ENCODE measurements at regions not wholly inside any gene's neighbourhood (a gene's known extent, or its start where the extent isn't known, plus 50 kb on each side); places are given as distances from the start of the nearest gene placed in this dataset.

- peaks cover 0 to 2% of the 10 kb centered on the region in 2 donors for H3K27me3 Mint-ChIP-seq
- DNase-seq (ENCODE audit: low spot score) (no peak), ATAC-seq (no peak)
- H3K36me3 Mint-ChIP-seq = peaks cover 14% of the 10 kb centered on the region
- H3K4me3 Mint-ChIP-seq = no peak overlapping the region
- no peak overlapping the region for H3K27ac Mint-ChIP-seq
- H3K9me3 Mint-ChIP-seq = peaks cover 7% of the 10 kb centered on the region
- peaks cover 11 to 17% of the 10 kb centered on the region in 2 donors for H3K4me1 Mint-ChIP-seq (ENCODE audit: low read depth in 2 of 2)
Measured at GRCh38 chr3:111244760-111245159, 173.1 kb downstream of the NECTIN3 start.

GRCh38 chr3:111246967-111247760 is 175.5 kb downstream of the NECTIN3 start:
- DNase-seq (ENCODE audit: low spot score) = no peak
- Mint-ChIP-seq H3K4me3 (no peak overlapping the region), H3K27me3 (peaks cover 0 to 2% of the 10 kb centered on the region in 2 donors), H3K4me1 (ENCODE audit: low read depth in 2 of 2) (peaks cover 10 to 16% of the 10 kb centered on the region in 2 donors), H3K36me3 (peaks cover 8% of the 10 kb centered on the region), H3K9me3 (peaks cover 4% of the 10 kb centered on the region), H3K27ac (peak overlapping the region in 1 of 2 donors; percentile 28)
- peak in 1 of 2 donors; percentile 20 for ATAC-seq

GRCh38 chr3:111248406-111248805 is 176.8 kb downstream of the NECTIN3 start:
- ATAC-seq (no peak), DNase-seq (ENCODE audit: low spot score) (no peak)
- Mint-ChIP-seq H3K4me1 (ENCODE audit: low read depth in 2 of 2) (peaks cover 15 to 22% of the 10 kb centered on the region in 2 donors), H3K36me3 (peaks cover 8% of the 10 kb centered on the region), H3K27ac (no peak overlapping the region), H3K9me3 (peaks cover 4% of the 10 kb centered on the region), H3K4me3 (no peak overlapping the region), H3K27me3 (peaks cover 0 to 2% of the 10 kb centered on the region in 2 donors)

GRCh38 chr3:111249421-111249820 is 177.8 kb downstream of the NECTIN3 start:
- Mint-ChIP-seq H3K27ac (no peak overlapping the region), H3K27me3 (peaks cover 0 to 2% of the 10 kb centered on the region in 2 donors), H3K4me1 (ENCODE audit: low read depth in 2 of 2) (peaks cover 19 to 26% of the 10 kb centered on the region in 2 donors), H3K4me3 (no peak overlapping the region), H3K36me3 (peaks cover 8% of the 10 kb centered on the region), H3K9me3 (peaks cover 4% of the 10 kb centered on the region)
- DNase-seq (ENCODE audit: low spot score) = no peak
- ATAC-seq = no peak

GRCh38 chr3:111252779-111253178 is 181.2 kb downstream of the NECTIN3 start:
- DNase-seq (ENCODE audit: low spot score) (no peak), ATAC-seq (no peak)
- H3K27me3 Mint-ChIP-seq = peaks cover 0 to 2% of the 10 kb centered on the region in 2 donors
- peaks cover 14 to 16% of the 10 kb centered on the region in 2 donors for H3K4me1 Mint-ChIP-seq (ENCODE audit: low read depth in 2 of 2)
- no peak overlapping the region for H3K4me3 Mint-ChIP-seq
- peaks cover 5% of the 10 kb centered on the region for H3K36me3 Mint-ChIP-seq
- no peak overlapping the region for H3K27ac Mint-ChIP-seq
- H3K9me3 Mint-ChIP-seq = peaks cover 4% of the 10 kb centered on the region

GRCh38 chr3:111253733-111254132 is 182.1 kb downstream of the NECTIN3 start:
- Mint-ChIP-seq H3K4me3 (peak overlapping the region; percentile 18), H3K27ac (no peak overlapping the region), H3K9me3 (no peaks in the 10 kb centered on the region), H3K36me3 (no peaks in the 10 kb centered on the region), H3K4me1 (ENCODE audit: low read depth in 2 of 2) (peaks cover 10 to 12% of the 10 kb centered on the region in 2 donors), H3K27me3 (peaks cover 0 to 2% of the 10 kb centered on the region in 2 donors)
- DNase-seq (ENCODE audit: low spot score) = no peak
- no peak for ATAC-seq

- Mint-ChIP-seq H3K9me3 (no peaks in the 10 kb centered on the region), H3K27ac (peak overlapping the region; percentile 36 to 58), H3K4me1 (ENCODE audit: low read depth in 2 of 2) (peaks cover 6 to 10% of the 10 kb centered on the region in 2 donors), H3K36me3 (peaks cover 9% of the 10 kb centered on the region), H3K4me3 (peak overlapping the region; percentile 41), H3K27me3 (peaks cover 0 to 5% of the 10 kb centered on the region in 2 donors)
- ATAC-seq (peak in 1 of 2 donors; percentile 56), DNase-seq (ENCODE audit: low spot score) (no peak)
Measured at GRCh38 chr3:111260878-111261277, 189.3 kb downstream of the NECTIN3 start.

GRCh38 chr3:111269777-111270176 is 198.2 kb downstream of the NECTIN3 start:
- Mint-ChIP-seq H3K36me3 (no peaks in the 10 kb centered on the region), H3K9me3 (no peaks in the 10 kb centered on the region), H3K27ac (peak overlapping the region in 1 of 2 donors; percentile 12), H3K27me3 (peaks cover 0 to under 1% of the 10 kb centered on the region in 2 donors), H3K4me3 (no peak overlapping the region), H3K4me1 (ENCODE audit: low read depth in 2 of 2) (no peaks in the 10 kb centered on the region)
- no peak for DNase-seq (ENCODE audit: low spot score)
- no peak for ATAC-seq

- ATAC-seq (no peak), DNase-seq (ENCODE audit: low spot score) (no peak)
- H3K36me3 Mint-ChIP-seq = no peaks in the 10 kb centered on the region
- peaks cover 7 to 12% of the 10 kb centered on the region in 2 donors for H3K27me3 Mint-ChIP-seq
- no peak overlapping the region for H3K4me3 Mint-ChIP-seq
- H3K4me1 Mint-ChIP-seq (ENCODE audit: low read depth in 2 of 2) = no peaks in the 10 kb centered on the region
- H3K27ac Mint-ChIP-seq = no peak overlapping the region
- no peaks in the 10 kb centered on the region for H3K9me3 Mint-ChIP-seq
Measured at GRCh38 chr3:111277226-111277625, 205.6 kb downstream of the NECTIN3 start.

GRCh38 chr3:111278959-111279358 is 207.3 kb downstream of the NECTIN3 start:
- Mint-ChIP-seq H3K4me3 (no peak overlapping the region), H3K9me3 (no peaks in the 10 kb centered on the region), H3K36me3 (no peaks in the 10 kb centered on the region), H3K27me3 (peaks cover 7 to 12% of the 10 kb centered on the region in 2 donors), H3K4me1 (ENCODE audit: low read depth in 2 of 2) (no peaks in the 10 kb centered on the region), H3K27ac (no peak overlapping the region)
- no peak for DNase-seq (ENCODE audit: low spot score)
- no peak for ATAC-seq

GRCh38 chr3:111282024-111282423 is 210.4 kb downstream of the NECTIN3 start:
- no peak for ATAC-seq
- Mint-ChIP-seq H3K4me3 (no peak overlapping the region), H3K4me1 (ENCODE audit: low read depth in 2 of 2) (no peaks in the 10 kb centered on the region), H3K9me3 (no peaks in the 10 kb centered on the region), H3K36me3 (no peaks in the 10 kb centered on the region), H3K27ac (no peak overlapping the region), H3K27me3 (peaks cover 3 to 8% of the 10 kb centered on the region in 2 donors)
- DNase-seq (ENCODE audit: low spot score) = no peak

- Mint-ChIP-seq H3K36me3 (no peaks in the 10 kb centered on the region), H3K4me1 (ENCODE audit: low read depth in 2 of 2) (no peaks in the 10 kb centered on the region), H3K9me3 (no peaks in the 10 kb centered on the region), H3K27me3 (peaks cover 3 to 8% of the 10 kb centered on the region in 2 donors), H3K4me3 (no peak overlapping the region), H3K27ac (no peak overlapping the region)
- ATAC-seq (no peak), DNase-seq (ENCODE audit: low spot score) (no peak)
Measured at GRCh38 chr3:111283165-111283564, 211.5 kb downstream of the NECTIN3 start.

- ATAC-seq = no peak
- no peaks in the 10 kb centered on the region for H3K4me1 Mint-ChIP-seq (ENCODE audit: low read depth in 2 of 2)
- H3K9me3 Mint-ChIP-seq = no peaks in the 10 kb centered on the region
- H3K27ac Mint-ChIP-seq = no peak overlapping the region
- no peak overlapping the region for H3K4me3 Mint-ChIP-seq
- H3K27me3 Mint-ChIP-seq = peaks cover 3 to 8% of the 10 kb centered on the region in 2 donors
- DNase-seq (ENCODE audit: low spot score) = no peak
- no peaks in the 10 kb centered on the region for H3K36me3 Mint-ChIP-seq
Measured at GRCh38 chr3:111284503-111285183, 213.0 kb downstream of the NECTIN3 start.

GRCh38 chr3:111285184-111285538 is 213.5 kb downstream of the NECTIN3 start:
- ATAC-seq = no peak
- no peak overlapping the region for H3K27ac Mint-ChIP-seq
- no peak for DNase-seq (ENCODE audit: low spot score)
- H3K4me3 Mint-ChIP-seq = no peak overlapping the region
- no peaks in the 10 kb centered on the region for H3K4me1 Mint-ChIP-seq (ENCODE audit: low read depth in 2 of 2)
- no peaks in the 10 kb centered on the region for H3K36me3 Mint-ChIP-seq
- H3K9me3 Mint-ChIP-seq = no peaks in the 10 kb centered on the region
- H3K27me3 Mint-ChIP-seq = peaks cover 3 to 8% of the 10 kb centered on the region in 2 donors

Measured in natural killer cell treated with Interleukin-12 subunit alpha and Interleukin-12 subunit beta and Interleukin-15 and Interleukin-18, amount 100 ng/mL, for 72 hours (primary cell).